Thyroid gland (tissue), 4 donors: ENCODE measurements at regions not wholly inside any gene's neighbourhood (a gene's known extent, or its start where the extent isn't known, plus 50 kb on each side); places are given as distances from the start of the nearest gene placed in this dataset.

Source experiments
- CTCF ChIP-seq, 6 experiments: fragments of 200-600 bp in 3 of 6; fragments of 450-650 bp in 3 of 6; sonication (generic) in 3 of 6; IDR thresholded peaks; one replicate each; pipeline ENCODE4 v1.5.1; 2016 to 2019; ENCODE audit warnings: antibody characterized with exemption in 6 of 6, mild to moderate bottlenecking in 2 of 6, inconsistent platforms in 1 of 6, moderate library complexity in 1 of 6
- POLR2A ChIP-seq, 2 donors: fragments of 450-650 bp; IDR thresholded peaks; one replicate each; pipeline ENCODE4 v1.6.1; 2017; ENCODE audit warnings: antibody characterized with exemption in 2 of 2, mild to moderate bottlenecking in 2 of 2, moderate library complexity in 1 of 2

DNA sequence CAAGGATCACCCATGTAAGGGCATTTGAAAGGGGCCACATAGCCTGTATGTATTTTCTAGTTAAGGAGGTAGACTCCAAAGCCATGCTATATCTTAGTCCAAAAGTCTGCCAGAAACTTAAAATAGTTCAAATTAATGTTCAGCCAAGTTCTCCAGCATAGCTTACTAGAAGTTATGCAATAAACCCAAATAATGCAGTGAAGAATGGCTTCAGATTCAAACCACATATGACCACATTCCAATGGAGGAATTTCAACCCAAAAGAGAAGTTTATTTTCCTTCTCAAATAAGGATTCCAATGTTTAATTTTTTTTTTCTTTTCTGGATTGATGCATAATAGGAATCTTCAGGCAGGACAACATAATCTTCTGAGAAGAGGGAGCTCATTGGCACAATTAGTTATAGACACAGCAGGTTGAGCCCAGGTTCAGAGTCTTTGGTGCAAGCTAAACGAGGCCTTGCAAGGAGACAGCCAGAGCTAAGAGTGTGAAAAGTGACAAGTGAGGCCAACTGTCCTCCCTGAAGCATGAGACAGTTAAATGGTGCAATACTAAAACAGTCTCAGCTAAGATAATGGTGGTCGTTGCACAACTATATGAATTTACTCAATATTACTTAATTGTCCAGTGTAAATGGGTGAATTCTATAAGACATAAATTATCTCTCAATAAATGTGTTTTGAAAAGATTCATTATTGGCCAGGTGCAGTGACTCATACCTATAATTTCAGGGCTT is 598.8 kb upstream of the CDH4 start:
- TF ChIP-seq CTCF (IDR thresholded peaks at IDR 0.05) (no peak), POLR2A (IDR thresholded peaks at IDR 0.05) (no peak)
